Chondrocyte (in vitro differentiated cells): ENCODE measurements at regions not wholly inside any gene's neighbourhood (a gene's known extent, or its start where the extent isn't known, plus 50 kb on each side); places are given as distances from the start of the nearest gene placed in this dataset.

ENCODE experiments used
- DNase-seq: peaks from one replicate; pipeline ENCODE4 v3.0.0; 2021; ENCODE audit warnings: mixed read lengths, low spot score
- H3K27ac Mint-ChIP-seq: one replicate; pipeline ENCODE4 v1.8.0; 2021; ENCODE audit warnings: mild to moderate bottlenecking, moderate library complexity, mixed read lengths; ENCODE audit not compliant: unreplicated experiment
- H3K27me3 Mint-ChIP-seq: 2 replicates; pipeline ENCODE4 v1.8.0; 2021; ENCODE audit warnings: low read depth, mixed read lengths
- H3K36me3 Mint-ChIP-seq: 2 replicates; pipeline ENCODE4 v1.8.0; 2021; ENCODE audit warnings: low read depth, mixed read lengths
- H3K4me1 Mint-ChIP-seq: 2 replicates; pipeline ENCODE4 v1.8.0; 2021; ENCODE audit warnings: low read depth, mild to moderate bottlenecking, mixed read lengths
- H3K4me3 Mint-ChIP-seq: one replicate; pipeline ENCODE4 v1.8.0; 2021; ENCODE audit warnings: mild to moderate bottlenecking, moderate library complexity, mixed read lengths; ENCODE audit not compliant: unreplicated experiment
- H3K9me3 Mint-ChIP-seq: 2 replicates; pipeline ENCODE4 v1.8.0; 2021; ENCODE audit warnings: low read depth, mixed read lengths
- CTCF ChIP-seq: fragments of 200-600 bp; sonication (generic); IDR thresholded peaks from 2 replicates; pipeline ENCODE4 v1.5.0; 2021; ENCODE audit warnings: antibody characterized with exemption, mild to moderate bottlenecking, moderate library complexity

GRCh38 chr2:196568506-196568905, 71.0 kb upstream of the CCDC150 start:
- no peaks in the 10 kb centered on the region for H3K27me3 Mint-ChIP-seq
- H3K4me1 Mint-ChIP-seq: peaks cover 18% of the 10 kb centered on the region
- TF ChIP-seq CTCF: no peak
- no peak for DNase-seq
- no peak overlapping the region for H3K27ac Mint-ChIP-seq
- no peaks in the 10 kb centered on the region for H3K9me3 Mint-ChIP-seq
- no peak overlapping the region for H3K4me3 Mint-ChIP-seq
- H3K36me3 Mint-ChIP-seq: no peaks in the 10 kb centered on the region

- no peak overlapping the region for H3K4me3 Mint-ChIP-seq
- DNase-seq: no peak
- peaks cover 26% of the 10 kb centered on the region for H3K4me1 Mint-ChIP-seq
- no peaks in the 10 kb centered on the region for H3K27me3 Mint-ChIP-seq
- TF ChIP-seq CTCF: no peak
- H3K36me3 Mint-ChIP-seq: peaks cover 3% of the 10 kb centered on the region
- peaks cover 5% of the 10 kb centered on the region for H3K9me3 Mint-ChIP-seq
- no peak overlapping the region for H3K27ac Mint-ChIP-seq
Measured at GRCh38 chr2:196584903-196585302, 54.6 kb upstream of the CCDC150 start.

- H3K4me1 Mint-ChIP-seq: peaks cover 43% of the 10 kb centered on the region
- H3K4me3 Mint-ChIP-seq: peak overlapping the region; percentile 29
- H3K9me3 Mint-ChIP-seq: no peaks in the 10 kb centered on the region
- TF ChIP-seq CTCF: no peak
- no peak for DNase-seq
- H3K27me3 Mint-ChIP-seq: no peaks in the 10 kb centered on the region
- H3K27ac Mint-ChIP-seq: peak overlapping the region; percentile 84
- peaks cover 3% of the 10 kb centered on the region for H3K36me3 Mint-ChIP-seq
Measured at GRCh38 chr2:196586511-196586991, 53.0 kb upstream of the CCDC150 start.

- DNase-seq: no peak
- Mint-ChIP-seq H3K9me3 (no peaks in the 10 kb centered on the region), H3K36me3 (peaks cover 3% of the 10 kb centered on the region), H3K4me1 (peaks cover 48% of the 10 kb centered on the region), H3K4me3 (peak overlapping the region; percentile 29), H3K27me3 (no peaks in the 10 kb centered on the region), H3K27ac (peak overlapping the region; percentile 84)
- no peak for TF ChIP-seq CTCF
Measured at GRCh38 chr2:196587056-196587455, 52.5 kb upstream of the CCDC150 start.

GRCh38 chr2:196587739-196588138, 51.8 kb upstream of the CCDC150 start:
- Mint-ChIP-seq H3K4me3 (no peak overlapping the region), H3K27ac (peak overlapping the region; percentile 10), H3K4me1 (peaks cover 52% of the 10 kb centered on the region), H3K9me3 (no peaks in the 10 kb centered on the region), H3K36me3 (no peaks in the 10 kb centered on the region), H3K27me3 (no peaks in the 10 kb centered on the region)
- no peak for TF ChIP-seq CTCF
- DNase-seq: no peak
